IPS DF 19.7 (cell line): ENCODE measurements at regions not wholly inside any gene's neighbourhood (a gene's known extent, or its start where the extent isn't known, plus 50 kb on each side); places are given as distances from the start of the nearest gene placed in this dataset.

Experiments
- DNase-seq: peaks from one replicate; pipeline ENCODE4 v3.0.0-alpha.2; 2013; ENCODE audit warnings: low read depth, low spot score

GRCh38 chr12:64931321-64931720 lies 106.9 kb downstream of the TBC1D30 start:
- no peak for DNase-seq

- DNase-seq, result no peak
These were observed 107.5 kb downstream of the TBC1D30 start for GRCh38 chr12:64931981-64932380.

DNA sequence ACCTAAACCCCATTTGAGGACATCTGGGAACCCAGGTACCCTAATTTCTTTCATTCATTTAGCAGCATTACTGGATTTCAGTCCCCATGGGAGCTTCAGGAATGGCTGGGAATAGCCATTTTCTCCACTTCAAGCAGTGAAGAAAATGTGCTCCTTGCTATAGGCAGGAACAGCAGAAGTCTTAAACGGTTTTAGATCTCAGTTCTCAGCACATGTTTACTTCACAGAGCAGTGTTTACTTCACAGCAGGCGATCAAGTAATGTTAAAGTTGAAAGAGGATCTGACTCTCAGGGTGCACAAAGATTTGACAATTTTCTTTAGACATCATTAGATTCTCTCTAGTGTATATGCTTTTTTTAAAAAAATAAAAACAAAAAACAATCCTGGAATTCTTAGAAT lies 109.3 kb downstream of the TBC1D30 start:
- no peak for DNase-seq

GRCh38 chr12:64937452-64937851 lies 113.0 kb downstream of the TBC1D30 start:
- DNase-seq, result no peak

- no peak for DNase-seq
These were observed 113.7 kb downstream of the TBC1D30 start for GRCh38 chr12:64938179-64938578.

- no peak for DNase-seq
These were observed 119.2 kb downstream of the TBC1D30 start for GRCh38 chr12:64943686-64944085.

- no peak for DNase-seq
These were observed 120.5 kb downstream of the TBC1D30 start for GRCh38 chr12:64944966-64945365.

- no peak for DNase-seq
These were observed 121.8 kb downstream of the TBC1D30 start for GRCh38 chr12:64946132-64946829.

DNA sequence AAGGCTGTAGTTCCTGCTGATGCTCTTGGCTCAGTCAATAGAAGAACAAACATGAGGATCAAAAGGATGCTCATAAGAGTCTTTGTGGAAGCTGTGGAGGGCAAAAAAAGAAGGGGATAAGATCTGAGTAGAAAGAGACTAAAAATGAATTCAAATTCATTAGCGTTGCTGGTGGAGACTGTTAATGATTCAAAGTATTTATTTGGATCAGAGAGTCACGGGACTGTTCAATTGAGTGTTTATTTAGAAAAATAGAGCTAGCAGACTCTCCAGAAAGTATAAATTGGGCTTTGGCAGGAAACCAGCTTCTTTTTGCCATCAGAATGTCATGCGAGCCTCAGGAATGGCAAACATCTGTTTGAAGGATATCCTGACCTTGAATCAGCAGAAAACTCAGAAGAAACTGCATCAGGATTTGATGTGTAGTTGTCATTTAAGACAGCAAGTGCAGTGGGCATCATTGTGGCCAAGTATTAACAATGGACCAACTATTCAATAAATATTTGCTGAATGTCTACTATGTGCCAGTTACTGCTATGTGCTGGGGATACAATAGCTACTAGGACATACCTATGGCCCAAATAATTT lies 126.4 kb downstream of the TBC1D30 start:
- no peak for DNase-seq

DNA sequence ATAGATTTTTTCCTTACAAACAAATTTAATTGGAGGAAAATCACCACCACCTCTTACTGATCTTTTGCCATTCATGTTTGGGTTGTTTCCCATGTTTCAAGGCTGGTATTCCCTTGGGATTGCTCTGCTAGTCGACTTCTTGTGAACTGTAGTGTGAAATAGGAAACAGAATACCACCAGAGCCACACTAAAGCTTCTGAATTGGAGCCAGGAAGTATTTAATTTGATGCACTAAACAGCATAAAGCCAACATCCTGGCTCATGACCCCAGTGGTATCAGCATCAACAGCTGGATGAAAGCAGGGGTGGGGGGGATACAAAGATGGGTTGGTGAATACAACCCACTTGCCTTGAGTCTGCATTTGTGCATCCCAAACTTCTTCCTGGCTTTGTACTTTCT lies 127.5 kb downstream of the TBC1D30 start:
- no peak for DNase-seq

- no peak for DNase-seq
These were observed 131.3 kb downstream of the TBC1D30 start for GRCh38 chr12:64955746-64956145.

GRCh38 chr12:64965920-64966319 lies 141.5 kb downstream of the TBC1D30 start:
- no peak for DNase-seq

- DNase-seq, result no peak
These were observed 144.8 kb downstream of the TBC1D30 start for GRCh38 chr12:64968989-64969819.

DNA sequence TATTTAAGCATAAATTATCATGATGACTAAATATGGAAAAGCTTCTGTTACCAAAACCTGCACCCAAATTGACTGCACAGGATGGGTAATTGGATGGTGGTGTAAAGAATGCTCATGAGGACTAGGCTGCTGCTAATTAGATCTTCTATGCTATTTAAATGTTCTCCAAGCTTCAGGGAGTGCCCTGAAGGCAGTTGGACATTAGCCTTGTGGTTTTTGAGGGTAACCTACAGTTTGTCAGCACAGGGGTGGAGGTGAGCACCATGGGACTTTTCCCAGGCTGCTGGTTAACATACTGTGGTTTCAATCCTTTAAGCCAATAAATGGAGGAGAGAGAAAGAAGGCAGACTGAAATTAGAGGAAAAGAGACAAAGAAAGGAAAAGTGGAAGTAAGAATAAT lies 145.0 kb downstream of the WIF1 start:
- no peak for DNase-seq

DNA sequence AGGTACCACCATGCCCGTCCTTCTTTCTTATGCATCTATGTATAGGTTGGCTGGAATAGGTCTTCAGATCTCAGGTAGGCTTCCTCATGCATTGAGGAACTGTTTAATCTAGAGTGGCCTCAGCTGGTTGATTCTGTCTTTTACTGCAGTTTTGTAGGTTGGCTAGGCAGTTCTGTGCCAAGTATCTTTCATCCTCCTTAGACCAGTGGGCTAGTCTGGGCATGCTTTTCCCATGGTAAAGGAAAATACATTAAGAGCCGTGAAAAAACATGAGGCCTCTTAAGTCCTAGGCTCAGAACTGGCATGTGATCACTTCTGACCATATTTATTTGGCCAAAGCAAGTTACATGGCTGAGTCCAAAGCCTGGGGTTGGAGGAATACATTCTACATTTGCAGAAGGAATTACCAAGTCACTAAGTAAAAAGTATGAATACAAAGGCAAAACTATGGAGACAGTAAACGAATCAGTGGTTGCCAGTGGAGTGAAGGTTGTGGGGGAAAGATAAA lies 137.3 kb downstream of the WIF1 start:
- no peak for DNase-seq

- DNase-seq, result no peak
These were observed 129.9 kb downstream of the WIF1 start for GRCh38 chr12:64991121-64991611.

- no peak for DNase-seq
These were observed 129.0 kb downstream of the WIF1 start for GRCh38 chr12:64992116-64992515.

GRCh38 chr12:64992641-64993040 lies 128.5 kb downstream of the WIF1 start:
- peak; percentile 93 for DNase-seq

DNA sequence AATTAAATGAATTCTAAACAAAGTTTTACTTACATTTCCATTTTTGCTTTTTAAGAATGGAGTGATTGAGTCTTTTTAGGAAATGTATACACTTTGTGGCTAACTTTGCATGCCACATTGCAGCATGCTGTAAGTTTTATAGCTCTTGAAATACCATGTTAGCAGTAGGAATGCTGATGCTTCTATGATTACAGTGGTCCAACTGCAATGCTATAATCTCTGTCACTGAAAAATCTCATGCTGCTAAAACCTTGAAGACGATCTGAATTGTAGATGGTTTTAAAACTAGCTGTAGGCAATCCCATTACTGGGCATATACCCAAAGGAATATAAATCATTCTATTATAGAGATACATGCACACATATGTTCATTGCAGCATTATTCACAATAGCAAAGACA lies 127.6 kb downstream of the WIF1 start:
- DNase-seq, result no peak

DNA sequence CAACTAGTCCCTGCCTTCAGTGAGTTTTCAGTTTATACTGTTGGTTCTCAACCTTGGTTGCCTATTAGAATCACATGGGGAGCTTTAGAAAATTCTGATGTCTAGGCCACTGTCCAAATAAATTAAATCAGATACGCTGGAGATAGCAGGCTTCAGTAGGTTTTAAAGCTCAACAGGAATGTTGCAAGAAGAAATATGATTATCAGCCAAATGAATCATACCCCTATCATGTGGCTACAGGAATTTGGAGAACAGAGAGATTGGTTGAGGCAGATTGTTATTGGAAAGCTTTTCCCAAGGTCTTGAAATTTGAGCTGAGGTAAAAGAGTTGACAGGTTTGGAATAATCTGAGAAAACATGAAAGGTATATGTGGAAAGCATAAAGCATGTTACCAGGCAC lies 125.3 kb downstream of the WIF1 start:
- no peak for DNase-seq

DNA sequence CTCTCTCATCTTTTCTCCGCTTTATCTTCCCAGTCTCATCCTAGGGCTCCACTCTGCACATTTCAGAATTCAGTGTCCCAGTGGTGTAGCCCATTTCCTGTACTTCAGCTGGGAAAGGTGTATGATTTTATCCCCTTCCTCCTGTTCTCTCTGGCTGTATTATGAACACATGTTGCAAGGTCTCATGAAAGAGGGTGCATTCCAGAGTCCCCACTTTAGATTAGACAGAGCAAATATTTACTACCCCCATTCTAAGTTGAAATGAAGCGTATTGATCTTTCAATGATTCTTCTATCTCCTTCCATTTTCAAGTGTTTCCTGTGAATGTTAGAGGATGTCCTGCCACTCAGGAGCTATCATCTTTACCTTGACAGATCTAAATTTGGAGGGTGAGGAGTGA lies 123.2 kb downstream of the WIF1 start:
- no peak for DNase-seq

DNA sequence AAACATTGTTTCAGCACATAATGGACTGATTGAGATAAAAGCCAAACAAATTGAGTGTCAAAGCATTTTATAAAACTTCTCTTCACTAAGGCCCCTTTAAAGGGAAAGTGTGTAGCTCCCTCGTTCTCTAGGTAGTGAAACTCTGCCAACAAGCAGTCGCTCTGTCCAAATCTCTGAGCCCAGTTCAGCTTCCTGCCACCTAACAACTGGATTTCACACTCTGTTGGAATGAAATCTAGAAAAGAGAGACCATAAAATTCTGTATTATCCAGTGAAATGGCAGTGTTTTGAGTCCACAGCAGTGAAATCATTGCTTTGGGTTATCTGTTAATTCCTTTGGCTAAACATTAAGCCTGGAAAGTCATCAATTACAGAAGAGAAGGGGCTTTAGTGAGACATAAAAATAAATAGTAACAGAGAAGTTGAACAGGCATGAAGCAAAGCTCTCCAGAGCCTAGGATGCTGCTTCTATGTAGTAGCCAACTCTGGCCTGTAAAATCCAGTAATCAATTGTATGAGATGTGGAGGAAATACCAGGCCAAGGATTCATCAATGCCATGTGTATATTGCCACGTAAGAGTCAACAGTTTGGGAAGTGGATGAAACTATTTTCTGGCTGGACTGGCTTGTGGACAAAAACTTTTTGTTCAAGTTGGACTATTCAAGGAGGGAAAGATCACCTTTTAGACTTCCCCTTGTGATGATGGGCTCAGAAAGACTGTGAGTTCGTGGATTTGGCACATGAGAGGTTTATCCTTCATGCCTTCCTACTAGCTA lies 122.5 kb downstream of the WIF1 start:
- no peak for DNase-seq
